Activated CD8-positive, alpha-beta memory T cell treated with anti-CD3 and anti-CD28 coated beads, Interleukin-2, amount 10 ng/mL, durations not matched to agents 7 days and 5 days (primary cell): ENCODE measurements at regions not wholly inside any gene's neighbourhood (a gene's known extent, or its start where the extent isn't known, plus 50 kb on each side); places are given as distances from the start of the nearest gene placed in this dataset.

Source experiments
- ATAC-seq: fragments of 150-1000 bp; cut with Tn5 transposase; one replicate; pipeline ENCODE4 v1.10.0; 2021; ENCODE audit warnings: moderate library complexity
- CTCF ChIA-PET: fragments of 350-600 bp; sonication (Branson Sonifier 250); formaldehyde crosslinking; loops from one replicate; lab custom pipeline; 2021; ENCODE audit warnings: antibody characterized with exemption; lab: Charles Lee
- DNase-seq: peaks from one replicate; pipeline ENCODE4 v3.0.0-alpha.2; 2020
- H3K27ac Mint-ChIP-seq: one replicate; pipeline ENCODE4 v1.8.0; 2021; ENCODE audit warnings: mild to moderate bottlenecking, mixed read lengths
- H3K27me3 Mint-ChIP-seq: one replicate; pipeline ENCODE4 v1.8.0; 2021; ENCODE audit warnings: mixed read lengths
- H3K36me3 Mint-ChIP-seq: one replicate; pipeline ENCODE4 v1.8.0; 2021; ENCODE audit warnings: mild to moderate bottlenecking, mixed read lengths
- H3K4me1 Mint-ChIP-seq: one replicate; pipeline ENCODE4 v1.8.0; 2021; ENCODE audit warnings: mixed read lengths
- H3K4me3 Mint-ChIP-seq: one replicate; pipeline ENCODE4 v1.8.0; 2021; ENCODE audit warnings: mild to moderate bottlenecking, moderate library complexity, mixed read lengths
- H3K9me3 Mint-ChIP-seq: one replicate; pipeline ENCODE4 v1.8.0; 2022; ENCODE audit warnings: low read depth, mixed read lengths

DNA sequence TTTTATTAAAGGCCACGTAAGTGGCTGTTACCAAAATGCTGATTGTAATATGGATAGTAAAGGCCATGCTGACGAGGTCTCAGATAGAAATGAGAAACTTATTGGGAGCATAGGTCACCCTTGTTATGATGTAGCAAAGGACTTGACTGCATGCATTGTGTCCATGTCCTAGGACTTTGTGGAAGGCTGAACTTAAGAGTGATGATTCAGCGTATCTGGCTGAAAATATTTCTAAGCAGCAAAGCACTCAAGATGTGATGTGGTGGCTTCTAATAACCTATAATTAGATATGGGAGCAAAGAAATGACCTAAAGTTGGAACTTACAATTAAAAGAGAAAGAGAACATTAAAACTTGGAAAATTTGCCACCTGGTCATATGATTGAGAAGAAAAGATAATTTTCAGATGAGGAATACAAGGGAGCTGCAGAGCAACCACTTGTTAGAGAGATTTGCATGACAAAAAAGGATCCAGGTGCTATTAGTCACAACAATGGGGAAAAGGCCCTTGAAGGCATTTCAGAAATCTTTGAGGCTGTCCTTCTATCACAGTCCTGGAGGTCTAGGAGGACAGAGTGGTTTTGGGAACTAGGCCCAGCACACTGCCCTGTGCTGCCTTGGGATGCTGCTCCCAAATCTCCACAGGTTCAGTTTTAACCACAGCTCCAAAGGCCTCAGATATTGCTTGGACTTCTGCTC, 793.7 kb upstream of the LCORL start:
- no peak overlapping the region for H3K4me3 Mint-ChIP-seq
- CTCF ChIA-PET: no interaction called here
- H3K9me3 Mint-ChIP-seq: peaks cover 9% of the 10 kb centered on the region
- DNase-seq: no peak
- no peak overlapping the region for H3K27ac Mint-ChIP-seq
- H3K27me3 Mint-ChIP-seq: no peaks in the 10 kb centered on the region
- no peaks in the 10 kb centered on the region for H3K36me3 Mint-ChIP-seq
- no peaks in the 10 kb centered on the region for H3K4me1 Mint-ChIP-seq
- ATAC-seq: no peak

- Mint-ChIP-seq H3K27me3 (no peaks in the 10 kb centered on the region), H3K9me3 (peaks cover 13% of the 10 kb centered on the region)
- CTCF ChIA-PET: no interaction called here
Measured at GRCh38 chr4:18813771-18814170, 792.2 kb upstream of the LCORL start.

GRCh38 chr4:18813055-18813454, 791.5 kb upstream of the LCORL start:
- Mint-ChIP-seq H3K36me3 (no peaks in the 10 kb centered on the region), H3K27ac (no peak overlapping the region), H3K27me3 (no peaks in the 10 kb centered on the region), H3K4me3 (no peak overlapping the region), H3K9me3 (peaks cover 14% of the 10 kb centered on the region), H3K4me1 (no peaks in the 10 kb centered on the region)
- DNase-seq (no peak), ATAC-seq (no peak)
- CTCF ChIA-PET: no interaction called here

More at GRCh38 chr4:18813771-18814170, 792.2 kb upstream of the LCORL start:
- no peaks in the 10 kb centered on the region for H3K36me3 Mint-ChIP-seq
- ATAC-seq (no peak), DNase-seq (no peak)
- H3K4me1 Mint-ChIP-seq: no peaks in the 10 kb centered on the region
- H3K27ac Mint-ChIP-seq: no peak overlapping the region
- H3K4me3 Mint-ChIP-seq: no peak overlapping the region

DNA sequence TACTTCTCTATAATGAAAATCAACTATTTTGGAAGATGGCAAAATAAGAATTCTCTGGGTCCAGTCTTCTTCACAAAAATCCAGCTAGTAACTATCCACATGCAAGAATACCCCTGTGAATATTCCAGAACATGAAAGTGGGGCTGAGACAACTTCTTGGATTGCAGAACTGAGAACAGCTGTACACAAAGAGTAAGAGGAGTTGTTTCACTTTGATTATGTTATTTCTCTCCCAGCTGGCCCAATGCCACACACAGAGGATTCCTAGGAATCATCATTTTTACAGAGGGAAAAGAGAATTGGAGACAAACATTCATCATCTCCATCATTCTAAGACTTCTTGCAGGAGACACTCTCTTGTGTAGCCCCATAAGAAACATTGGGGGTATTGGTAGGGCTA, 782.2 kb upstream of the LCORL start:
- H3K4me3 Mint-ChIP-seq: no peak overlapping the region
- peaks cover 4% of the 10 kb centered on the region for H3K9me3 Mint-ChIP-seq
- ATAC-seq (no peak), DNase-seq (no peak)
- no peaks in the 10 kb centered on the region for H3K36me3 Mint-ChIP-seq
- no peak overlapping the region for H3K27ac Mint-ChIP-seq
- H3K4me1 Mint-ChIP-seq: no peaks in the 10 kb centered on the region
- no peaks in the 10 kb centered on the region for H3K27me3 Mint-ChIP-seq
- CTCF ChIA-PET: no interaction called here

DNA sequence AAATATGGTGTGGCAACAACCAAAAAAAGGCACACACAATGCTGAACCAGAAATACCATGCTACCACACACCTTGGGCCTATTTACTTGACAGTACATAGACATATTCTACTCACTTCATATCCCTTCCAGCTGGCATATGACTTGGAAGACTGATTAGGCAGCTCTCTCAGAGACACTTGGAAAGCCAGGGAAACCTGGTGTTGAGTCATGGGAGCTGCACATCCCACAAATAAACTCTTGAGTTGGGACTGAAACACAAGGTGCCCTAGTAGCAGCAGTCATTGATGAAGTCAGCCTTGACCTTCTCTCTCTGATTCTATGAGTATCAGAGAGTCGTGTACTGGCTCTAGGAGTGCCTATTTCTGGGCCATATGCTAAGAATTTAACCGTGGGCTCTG, 776.6 kb upstream of the LCORL start:
- DNase-seq (no peak), ATAC-seq (no peak)
- H3K27ac Mint-ChIP-seq: no peak overlapping the region
- CTCF ChIA-PET: no interaction called here
- H3K4me3 Mint-ChIP-seq: no peak overlapping the region
- no peaks in the 10 kb centered on the region for H3K4me1 Mint-ChIP-seq
- H3K27me3 Mint-ChIP-seq: no peaks in the 10 kb centered on the region
- peaks cover 3% of the 10 kb centered on the region for H3K9me3 Mint-ChIP-seq
- no peaks in the 10 kb centered on the region for H3K36me3 Mint-ChIP-seq

- no peak for DNase-seq
- no peak overlapping the region for H3K27ac Mint-ChIP-seq
- H3K9me3 Mint-ChIP-seq: no peaks in the 10 kb centered on the region
- H3K27me3 Mint-ChIP-seq: no peaks in the 10 kb centered on the region
- H3K4me1 Mint-ChIP-seq: no peaks in the 10 kb centered on the region
- no peak overlapping the region for H3K4me3 Mint-ChIP-seq
- CTCF ChIA-PET: no interaction called here
- ATAC-seq: no peak
- no peaks in the 10 kb centered on the region for H3K36me3 Mint-ChIP-seq
Measured at GRCh38 chr4:18795794-18796193, 774.2 kb upstream of the LCORL start.

GRCh38 chr4:18777190-18777930, 755.8 kb upstream of the LCORL start:
- H3K27me3 Mint-ChIP-seq: no peaks in the 10 kb centered on the region
- H3K4me1 Mint-ChIP-seq: no peaks in the 10 kb centered on the region
- H3K27ac Mint-ChIP-seq: no peak overlapping the region
- ATAC-seq (no peak), DNase-seq (no peak)
- H3K36me3 Mint-ChIP-seq: no peaks in the 10 kb centered on the region
- no peak overlapping the region for H3K4me3 Mint-ChIP-seq
- CTCF ChIA-PET: no interaction called here
- H3K9me3 Mint-ChIP-seq: no peaks in the 10 kb centered on the region

DNA sequence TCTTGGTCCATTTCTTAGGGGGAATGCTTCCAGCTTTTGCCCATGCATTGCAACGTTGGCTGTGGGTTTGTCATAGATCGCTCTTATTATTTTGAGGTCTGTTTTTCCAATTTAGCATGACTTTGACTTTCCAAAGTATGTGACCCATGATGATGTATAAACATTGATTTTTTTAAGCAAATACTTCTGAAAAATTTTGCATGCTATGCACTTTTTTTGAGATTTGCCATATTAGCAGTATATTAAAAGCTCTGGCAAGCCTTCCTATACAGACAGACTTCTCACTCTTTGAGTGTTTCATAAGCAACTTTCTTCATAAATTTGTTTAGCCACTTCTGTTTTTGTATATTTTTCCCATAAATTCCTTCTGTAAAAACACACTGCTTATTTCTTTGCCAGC, 746.4 kb upstream of the LCORL start:
- DNase-seq (no peak), ATAC-seq (no peak)
- Mint-ChIP-seq H3K4me1 (no peaks in the 10 kb centered on the region), H3K27me3 (no peaks in the 10 kb centered on the region), H3K27ac (no peak overlapping the region), H3K36me3 (no peaks in the 10 kb centered on the region), H3K4me3 (no peak overlapping the region), H3K9me3 (peaks cover 5% of the 10 kb centered on the region)
- CTCF ChIA-PET: no interaction called here

GRCh38 chr4:18756671-18757070, 735.1 kb upstream of the LCORL start:
- H3K36me3 Mint-ChIP-seq: no peaks in the 10 kb centered on the region
- CTCF ChIA-PET: no interaction called here
- peaks cover 2% of the 10 kb centered on the region for H3K9me3 Mint-ChIP-seq
- ATAC-seq: no peak
- no peak overlapping the region for H3K4me3 Mint-ChIP-seq
- H3K27ac Mint-ChIP-seq: no peak overlapping the region
- no peaks in the 10 kb centered on the region for H3K27me3 Mint-ChIP-seq
- no peaks in the 10 kb centered on the region for H3K4me1 Mint-ChIP-seq
- no peak for DNase-seq

DNA sequence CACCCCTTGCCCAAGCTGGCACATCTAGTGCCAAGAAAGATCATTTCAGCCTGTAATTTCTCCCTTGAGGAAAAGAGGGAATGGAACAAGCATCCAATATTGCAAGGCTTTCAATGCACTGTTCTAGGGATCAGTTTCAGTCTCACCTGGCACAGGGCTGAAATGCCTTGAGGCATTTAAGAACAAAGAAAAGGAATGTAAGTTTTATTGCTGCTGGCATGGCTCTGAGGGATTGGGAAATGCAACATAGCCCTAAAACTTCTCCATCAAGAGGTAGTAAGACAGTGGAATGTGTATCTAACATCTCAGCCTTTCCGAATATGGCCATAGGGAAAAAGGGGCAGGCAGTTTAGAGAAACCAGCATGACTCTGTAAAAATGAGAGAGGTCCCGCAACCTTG, 732.6 kb upstream of the LCORL start:
- Mint-ChIP-seq H3K27ac (no peak overlapping the region), H3K9me3 (peaks cover 2% of the 10 kb centered on the region), H3K4me3 (no peak overlapping the region), H3K36me3 (no peaks in the 10 kb centered on the region), H3K27me3 (no peaks in the 10 kb centered on the region), H3K4me1 (no peaks in the 10 kb centered on the region)
- ATAC-seq (no peak), DNase-seq (no peak)
- CTCF ChIA-PET: no interaction called here

- Mint-ChIP-seq H3K4me1 (no peaks in the 10 kb centered on the region), H3K4me3 (no peak overlapping the region), H3K36me3 (no peaks in the 10 kb centered on the region), H3K9me3 (peaks cover 5% of the 10 kb centered on the region), H3K27ac (no peak overlapping the region), H3K27me3 (no peaks in the 10 kb centered on the region)
- CTCF ChIA-PET: no interaction called here
- DNase-seq: no peak
- ATAC-seq: no peak
Measured at GRCh38 chr4:18751083-18751482, 729.5 kb upstream of the LCORL start.

DNA sequence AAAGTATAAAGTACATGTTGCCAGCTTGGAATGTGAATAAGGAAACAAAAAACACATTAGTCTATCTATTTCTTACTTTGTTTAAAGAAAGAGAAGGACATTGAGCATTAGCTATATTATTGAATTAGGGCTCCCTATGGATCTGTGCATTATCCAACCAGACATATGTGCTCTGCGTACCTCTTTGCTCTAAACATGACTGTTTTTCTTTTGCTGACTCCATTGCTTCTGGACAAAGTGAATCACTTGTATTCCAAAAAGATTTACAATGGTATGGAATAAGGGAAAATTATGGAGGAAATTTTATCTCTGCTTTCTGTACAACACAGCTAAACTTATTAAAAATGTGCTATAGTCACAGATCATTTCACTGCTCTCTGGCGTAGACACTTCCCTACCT, 727.8 kb upstream of the LCORL start:
- no peaks in the 10 kb centered on the region for H3K27me3 Mint-ChIP-seq
- H3K4me3 Mint-ChIP-seq: no peak overlapping the region
- H3K9me3 Mint-ChIP-seq: peaks cover 5% of the 10 kb centered on the region
- no peak overlapping the region for H3K27ac Mint-ChIP-seq
- ATAC-seq (no peak), DNase-seq (no peak)
- CTCF ChIA-PET: no interaction called here
- H3K4me1 Mint-ChIP-seq: no peaks in the 10 kb centered on the region
- H3K36me3 Mint-ChIP-seq: no peaks in the 10 kb centered on the region

- H3K36me3 Mint-ChIP-seq: no peaks in the 10 kb centered on the region
- no peak for ATAC-seq
- H3K27me3 Mint-ChIP-seq: no peaks in the 10 kb centered on the region
- H3K27ac Mint-ChIP-seq: no peak overlapping the region
- no peaks in the 10 kb centered on the region for H3K9me3 Mint-ChIP-seq
- H3K4me3 Mint-ChIP-seq: no peak overlapping the region
- CTCF ChIA-PET: no interaction called here
- no peaks in the 10 kb centered on the region for H3K4me1 Mint-ChIP-seq
- no peak for DNase-seq
Measured at GRCh38 chr4:18736551-18736950, 715.0 kb upstream of the LCORL start.

DNA sequence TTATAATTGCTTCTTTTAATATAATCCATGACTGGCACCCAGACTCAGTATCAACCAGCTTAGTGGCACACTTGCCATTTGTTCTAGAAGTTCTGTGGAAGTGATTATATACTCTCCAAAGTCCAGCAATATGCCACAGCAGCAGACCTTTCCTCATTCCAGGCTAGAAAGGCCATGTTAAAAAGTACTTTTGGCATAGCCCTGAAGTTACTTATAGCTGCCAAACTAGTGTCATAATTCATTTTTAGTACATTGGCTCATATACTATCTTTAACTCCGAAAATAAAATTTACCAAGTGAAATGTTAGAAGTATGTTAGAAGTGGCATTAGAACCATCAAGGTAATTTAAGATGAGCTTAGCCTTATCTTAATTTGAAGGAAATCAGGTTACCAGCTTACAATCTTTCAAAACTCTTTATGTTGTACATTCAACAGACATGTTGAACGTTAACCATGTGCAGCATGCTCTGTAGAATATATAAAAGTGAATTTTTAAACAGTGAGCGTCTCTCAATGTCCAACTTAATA, 714.2 kb upstream of the LCORL start:
- H3K4me1 Mint-ChIP-seq: no peaks in the 10 kb centered on the region
- no peak for DNase-seq
- CTCF ChIA-PET: no interaction called here
- no peaks in the 10 kb centered on the region for H3K27me3 Mint-ChIP-seq
- no peak for ATAC-seq
- H3K9me3 Mint-ChIP-seq: no peaks in the 10 kb centered on the region
- no peak overlapping the region for H3K4me3 Mint-ChIP-seq
- H3K36me3 Mint-ChIP-seq: no peaks in the 10 kb centered on the region
- no peak overlapping the region for H3K27ac Mint-ChIP-seq
